ENCODE measurements at regions not wholly inside any gene's neighbourhood (a gene's known extent, or its start where the extent isn't known, plus 50 kb on each side); places are given as distances from the start of the nearest gene placed in this dataset.

- TF ChIP-seq CEBPB (IDR thresholded peaks at IDR 0.05; ENCODE audit: low read depth, low read length) (no peak), CTCF (IDR thresholded peaks at IDR 0.05; ENCODE audit: control extremely low read depth in 1 of 3, insufficient read depth in 1 of 3, low read depth in 1 of 3, low read length in 3 of 3) (no peak), CTBP2 (IDR thresholded peaks at IDR 0.05; ENCODE audit: borderline replicate concordance, insufficient read depth, insufficient read length, low read length) (no peak), POLR2A (IDR thresholded peaks at IDR 0.05; ENCODE audit: control extremely low read depth in 1 of 2, low read depth in 2 of 2, low read length in 2 of 2) (no peak), EZH2 (IDR thresholded peaks at IDR 0.05; ENCODE audit: low read depth, low read length, severe bottlenecking) (no peak), POLR2AphosphoS5 (IDR thresholded peaks at IDR 0.05; ENCODE audit: low read depth, low read length) (no peak), JUND (IDR thresholded peaks at IDR 0.05; ENCODE audit: low read length) (no peak), TEAD4 (IDR thresholded peaks at IDR 0.05; ENCODE audit: low read depth, low read length) (peak; percentile 81), CBX5 (IDR thresholded peaks at IDR 0.05; ENCODE audit: low read depth, low read length) (no peak), GABPA (IDR thresholded peaks at IDR 0.05; ENCODE audit: borderline replicate concordance, insufficient read depth, low read length) (no peak), RFX5 (IDR thresholded peaks at IDR 0.05; ENCODE audit: borderline replicate concordance, low read depth, low read length) (no peak)
Observed at GRCh38 chr2:200741468-200742202, 70.1 kb upstream of the BZW1 start.
